Right lobe of liver (tissue), 4 donors: ENCODE measurements at regions not wholly inside any gene's neighbourhood (a gene's known extent, or its start where the extent isn't known, plus 50 kb on each side); places are given as distances from the start of the nearest gene placed in this dataset.

Experiments
- CTCF ChIP-seq, 4 donors: fragments of 200-600 bp in 3 of 4; fragments of 450-650 bp in 1 of 4; IDR thresholded peaks; one replicate each; pipeline versions ENCODE4 v1.5.1 to v1.8.0; 2016 to 2022; ENCODE audit warnings: antibody characterized with exemption in 4 of 4, mild to moderate bottlenecking in 2 of 4
- POLR2A ChIP-seq: fragments of 450-650 bp; IDR thresholded peaks from one replicate; pipeline ENCODE4 v1.6.1; 2017; ENCODE audit warnings: antibody characterized with exemption, mild to moderate bottlenecking
- donor health status: DM: no; HTN: no; CAD: no.
- donor health status: DM: no; HTN: no; CAD: no.
- donor health status: DM: no; HTN: yes; CAD: no.

DNA sequence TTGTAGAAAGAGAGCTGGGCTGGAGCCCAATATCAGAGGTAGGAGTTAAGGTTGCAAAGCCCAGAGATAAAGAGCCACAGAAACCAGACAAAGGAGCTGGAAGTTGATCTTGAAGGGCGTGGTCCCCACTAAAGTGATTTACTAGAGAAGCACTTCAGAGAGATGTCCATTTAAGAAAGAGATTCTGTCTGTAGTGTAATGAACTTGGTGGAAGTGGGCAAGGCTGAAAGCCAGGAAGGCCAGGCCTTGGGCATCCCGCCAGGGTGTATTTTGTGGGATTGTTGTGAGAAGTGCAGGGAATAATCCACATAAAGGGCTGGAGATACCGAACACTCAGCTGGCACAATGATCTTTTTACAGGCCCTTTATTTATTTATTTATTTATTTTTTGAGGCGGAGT lies 1398.8 kb downstream of the TBC1D22A start:
- TF ChIP-seq CTCF (IDR thresholded peaks at IDR 0.05) = no peak
- TF ChIP-seq POLR2A = no peak
